ENCODE measurements at regions not wholly inside any gene's neighbourhood (a gene's known extent, or its start where the extent isn't known, plus 50 kb on each side); places are given as distances from the start of the nearest gene placed in this dataset.

GRCh38 chr14:53519137-53519536 is 366.0 kb upstream of the DDHD1 start:
- CTCF ChIA-PET: no interaction called here
- DNase-seq (ENCODE audit: low read depth in 1 of 2, low spot score in 1 of 2) (no peak), FAIRE-seq (no peak), ATAC-seq (no peak)
- POLR2A ChIA-PET: no interaction called here
- Histone ChIP-seq H3K27ac (no peak overlapping the region), H3K4me1 (no peaks in the 10 kb centered on the region), H3K9me3 (no peaks in the 10 kb centered on the region), H3K4me2 (no peak overlapping the region), H3K4me3 (no peak overlapping the region)
- 43% methylated on average over 1 of the region's 1 CpG for WGBS (ENCODE audit: missing lambda C conversion rate)
- TF ChIP-seq CTCF (IDR thresholded peaks at IDR 0.05): no peak
- no peak for TF ChIP-seq BHLHE40 (IDR thresholded peaks at IDR 0.05; ENCODE audit: low read depth, low read length)
- no peak for TF ChIP-seq ATOH8 (CRISPR knock-in tag; IDR thresholded peaks at IDR 0.05; ENCODE audit: low read depth)
- no peak for TF ChIP-seq HEYL (CRISPR knock-in tag; IDR thresholded peaks at IDR 0.05)
- no peak for TF ChIP-seq GATA3 (IDR thresholded peaks at IDR 0.05; ENCODE audit: borderline replicate concordance)
- TF ChIP-seq E2F6 (IDR thresholded peaks at IDR 0.05; ENCODE audit: borderline replicate concordance, low read depth): no peak
- no peak for TF ChIP-seq ESRRA (IDR thresholded peaks at IDR 0.05; ENCODE audit: borderline replicate concordance, low read length)
- no peak for TF ChIP-seq KDM1A (IDR thresholded peaks at IDR 0.05; ENCODE audit: low read depth)
- TF ChIP-seq SMC3 (IDR thresholded peaks at IDR 0.05): no peak
- no peak for TF ChIP-seq NPAS2 (CRISPR knock-in tag; IDR thresholded peaks at IDR 0.05; ENCODE audit: borderline replicate concordance)
- no peak for TF ChIP-seq CBX8 (IDR thresholded peaks at IDR 0.05)
- TF ChIP-seq, protein P1, sequence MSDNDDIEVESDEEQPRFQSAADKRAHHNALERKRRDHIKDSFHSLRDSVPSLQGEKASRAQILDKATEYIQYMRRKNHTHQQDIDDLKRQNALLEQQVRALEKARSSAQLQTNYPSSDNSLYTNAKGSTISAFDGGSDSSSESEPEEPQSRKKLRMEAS (IDR thresholded peaks at IDR 0.05): no peak
- no peak for TF ChIP-seq CHD4 (IDR thresholded peaks at IDR 0.05; ENCODE audit: borderline replicate concordance)
- no peak for TF ChIP-seq FOSB (CRISPR knock-in tag; IDR thresholded peaks at IDR 0.05)
- no peak for TF ChIP-seq FOXS1 (CRISPR knock-in tag; IDR thresholded peaks at IDR 0.05)

DNA sequence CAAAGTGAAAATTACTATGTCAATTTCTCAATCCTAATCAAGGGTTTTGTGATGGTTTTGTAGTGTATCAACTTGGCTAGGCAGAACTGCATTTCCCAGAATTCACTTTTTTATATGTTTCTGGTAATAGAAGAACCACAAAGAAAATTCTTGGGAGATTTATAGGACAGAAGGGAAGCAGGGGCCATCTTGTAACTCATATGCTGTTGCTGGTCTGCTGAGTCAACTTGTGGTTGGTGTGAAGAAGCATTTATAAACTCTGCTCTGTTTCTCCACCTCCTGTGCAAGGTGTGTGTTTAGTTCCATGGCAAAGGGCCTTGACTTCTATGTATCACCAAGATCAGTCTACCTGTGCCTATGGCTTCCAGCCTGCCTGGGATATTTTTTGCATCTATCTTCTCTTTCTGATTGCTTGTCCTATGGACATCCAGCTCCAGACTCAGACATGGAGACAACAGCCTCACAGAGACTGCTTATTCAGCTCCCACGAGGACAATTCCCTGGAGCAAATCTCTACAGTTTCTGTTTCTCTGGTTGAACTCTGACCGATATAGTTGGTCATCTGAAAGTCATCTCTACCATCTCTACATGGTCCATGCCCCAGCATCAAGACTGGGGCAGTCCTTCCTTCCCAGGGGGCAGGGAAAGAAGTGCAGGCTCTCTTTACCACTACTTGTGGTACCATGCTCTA is 364.3 kb upstream of the DDHD1 start:
- ChIA-PET CTCF (no interaction called here), POLR2A (no interaction called here)
- 43% methylated on average over 2 of the region's 2 CpGs for whole genome bisulfite sequencing (ENCODE audit: missing lambda C conversion rate)
- Histone ChIP-seq H3K9me3 (no peaks in the 10 kb centered on the region), H3K4me3 (no peak overlapping the region), H3K4me2 (no peak overlapping the region), H3K4me1 (no peaks in the 10 kb centered on the region), H3K27ac (no peak overlapping the region)
- ATAC-seq (no peak), FAIRE-seq (no peak), DNase-seq (ENCODE audit: low read depth in 1 of 2, low spot score in 1 of 2) (no peak)
- TF ChIP-seq ZNF302 (CRISPR knock-in tag; IDR thresholded peaks at IDR 0.05) (no peak), RCOR1 (IDR thresholded peaks at IDR 0.05; ENCODE audit: low read depth, low read length) (no peak), ZSCAN20 (CRISPR knock-in tag; IDR thresholded peaks at IDR 0.05) (no peak), NPAS2 (CRISPR knock-in tag; IDR thresholded peaks at IDR 0.05; ENCODE audit: borderline replicate concordance) (no peak), POLR2AphosphoS2 (conservative IDR thresholded peaks at IDR 0.05; ENCODE audit: low read length) (no peak), CTCF (IDR thresholded peaks at IDR 0.05) (no peak), JUNB (IDR thresholded peaks at IDR 0.05) (no peak), EHF (CRISPR knock-in tag; IDR thresholded peaks at IDR 0.05) (no peak), RAD21 (conservative IDR thresholded peaks at IDR 0.05 in 1 of 2, IDR thresholded peaks at IDR 0.05 in 1 of 2) (no peak), ZC3H11A (IDR thresholded peaks at IDR 0.05) (no peak), BHLHE40 (IDR thresholded peaks at IDR 0.05; ENCODE audit: low read depth, low read length) (no peak), ESRRA (IDR thresholded peaks at IDR 0.05; ENCODE audit: borderline replicate concordance, low read length) (no peak), BCL3 (IDR thresholded peaks at IDR 0.05) (no peak)

Measured in A549 (cell line).